ENCODE measurements at regions not wholly inside any gene's neighbourhood (a gene's known extent, or its start where the extent isn't known, plus 50 kb on each side); places are given as distances from the start of the nearest gene placed in this dataset.

- Histone ChIP-seq H3K9ac (ENCODE audit: low read length) (no peak overlapping the region), H2BK120ac (ENCODE audit: insufficient read depth, low read length, poor library complexity) (no peak overlapping the region), H3K27me3 (ENCODE audit: insufficient read depth, low read length) (no peaks in the 10 kb centered on the region), H3K36me3 (ENCODE audit: control insufficient read depth in 1 of 2, insufficient read depth in 2 of 2, low read length in 2 of 2) (no peaks in the 10 kb centered on the region), H2BK12ac (ENCODE audit: low read length) (no peak overlapping the region), H4K91ac (ENCODE audit: low read depth, low read length) (no peak overlapping the region), H2BK5ac (ENCODE audit: low read depth, low read length, poor library complexity) (no peak overlapping the region), H3K4me2 (ENCODE audit: low read length) (no peak overlapping the region), H3K79me1 (ENCODE audit: low read length) (no peaks in the 10 kb centered on the region), H4K8ac (ENCODE audit: low read depth, low read length) (no peak overlapping the region), H3K4ac (ENCODE audit: low read depth, low read length) (no peak overlapping the region), H4K12ac (ENCODE audit: low read depth, low read length) (no peak overlapping the region), H3K18ac (ENCODE audit: low read length) (no peak overlapping the region), H3K27ac (ENCODE audit: low read depth, low read length) (no peak overlapping the region), H3K4me1 (ENCODE audit: control insufficient read depth in 1 of 2, insufficient read depth in 2 of 2, low read length in 2 of 2) (no peaks in the 10 kb centered on the region), H3K23ac (ENCODE audit: low read length) (no peak overlapping the region), H3K4me3 (ENCODE audit: low read depth, low read length) (no peak overlapping the region), H3K79me2 (ENCODE audit: control insufficient read depth, insufficient read depth, low read length, poor library complexity) (no peaks in the 10 kb centered on the region), H2AFZ (ENCODE audit: insufficient read depth, low read length, poor library complexity) (no peak overlapping the region), H3K14ac (ENCODE audit: low read length) (no peak overlapping the region), H2AK5ac (ENCODE audit: low read length) (no peak overlapping the region), H3K9me3 (ENCODE audit: insufficient read depth, low read depth, low read length) (no peaks in the 10 kb centered on the region)
- DNase-seq = peak; percentile 76 to 84
- WGBS (ENCODE audit: extremely low coverage, insufficient coverage, insufficient read length) = no CpG with 5 or more reads among the region's 17 CpGs
Observed at GRCh38 chr11:28581286-28582242, 473.4 kb downstream of the METTL15 start.

- no peak overlapping the region for H2BK12ac ChIP-seq (ENCODE audit: low read length)
- H4K12ac ChIP-seq (ENCODE audit: low read depth, low read length) = no peak overlapping the region
- no peaks in the 10 kb centered on the region for H3K27me3 ChIP-seq (ENCODE audit: insufficient read depth, low read length)
Observed at GRCh38 chr11:28571371-28571770, 463.2 kb downstream of the METTL15 start.

GRCh38 chr11:28569106-28569505 is 460.9 kb downstream of the METTL15 start:
- Histone ChIP-seq H4K91ac (ENCODE audit: low read depth, low read length) (no peak overlapping the region), H3K4ac (ENCODE audit: low read depth, low read length) (no peak overlapping the region), H3K4me3 (ENCODE audit: low read depth, low read length) (no peak overlapping the region), H2BK120ac (ENCODE audit: insufficient read depth, low read length, poor library complexity) (no peak overlapping the region), H3K4me2 (ENCODE audit: low read length) (no peak overlapping the region), H3K9me3 (ENCODE audit: insufficient read depth, low read depth, low read length) (no peaks in the 10 kb centered on the region), H3K14ac (ENCODE audit: low read length) (no peak overlapping the region), H3K9ac (ENCODE audit: low read length) (no peak overlapping the region), H3K23ac (ENCODE audit: low read length) (no peak overlapping the region), H2BK12ac (ENCODE audit: low read length) (no peak overlapping the region), H4K12ac (ENCODE audit: low read depth, low read length) (no peak overlapping the region), H2AK5ac (ENCODE audit: low read length) (no peak overlapping the region), H4K8ac (ENCODE audit: low read depth, low read length) (no peak overlapping the region), H3K18ac (ENCODE audit: low read length) (no peak overlapping the region), H3K79me1 (ENCODE audit: low read length) (no peaks in the 10 kb centered on the region), H3K36me3 (ENCODE audit: control insufficient read depth in 1 of 2, insufficient read depth in 2 of 2, low read length in 2 of 2) (no peaks in the 10 kb centered on the region), H2BK5ac (ENCODE audit: low read depth, low read length, poor library complexity) (no peak overlapping the region), H3K79me2 (ENCODE audit: control insufficient read depth, insufficient read depth, low read length, poor library complexity) (no peaks in the 10 kb centered on the region), H3K27ac (ENCODE audit: low read depth, low read length) (no peak overlapping the region), H3K4me1 (ENCODE audit: control insufficient read depth in 1 of 2, insufficient read depth in 2 of 2, low read length in 2 of 2) (no peaks in the 10 kb centered on the region), H2AFZ (ENCODE audit: insufficient read depth, low read length, poor library complexity) (no peak overlapping the region), H3K27me3 (ENCODE audit: insufficient read depth, low read length) (no peaks in the 10 kb centered on the region)
- WGBS (ENCODE audit: extremely low coverage, insufficient coverage, insufficient read length) = no CpG with 5 or more reads among the region's 4 CpGs
- DNase-seq = no peak

More at GRCh38 chr11:28571371-28571770, 463.2 kb downstream of the METTL15 start:
- no peak overlapping the region for H3K14ac ChIP-seq (ENCODE audit: low read length)
- DNase-seq = no peak
- H4K8ac ChIP-seq (ENCODE audit: low read depth, low read length) = no peak overlapping the region
- H3K18ac ChIP-seq (ENCODE audit: low read length) = no peak overlapping the region
- H3K9ac ChIP-seq (ENCODE audit: low read length) = no peak overlapping the region
- H3K79me1 ChIP-seq (ENCODE audit: low read length) = no peaks in the 10 kb centered on the region
- H4K91ac ChIP-seq (ENCODE audit: low read depth, low read length) = no peak overlapping the region
- H2BK120ac ChIP-seq (ENCODE audit: insufficient read depth, low read length, poor library complexity) = no peak overlapping the region
- H3K4ac ChIP-seq (ENCODE audit: low read depth, low read length) = no peak overlapping the region
- no peaks in the 10 kb centered on the region for H3K36me3 ChIP-seq (ENCODE audit: control insufficient read depth in 1 of 2, insufficient read depth in 2 of 2, low read length in 2 of 2)
- no peak overlapping the region for H3K27ac ChIP-seq (ENCODE audit: low read depth, low read length)
- H2BK5ac ChIP-seq (ENCODE audit: low read depth, low read length, poor library complexity) = no peak overlapping the region
- H3K9me3 ChIP-seq (ENCODE audit: insufficient read depth, low read depth, low read length) = no peaks in the 10 kb centered on the region
- no peak overlapping the region for H3K4me2 ChIP-seq (ENCODE audit: low read length)
- no peak overlapping the region for H2AK5ac ChIP-seq (ENCODE audit: low read length)
- H3K79me2 ChIP-seq (ENCODE audit: control insufficient read depth, insufficient read depth, low read length, poor library complexity) = no peaks in the 10 kb centered on the region
- no peaks in the 10 kb centered on the region for H3K4me1 ChIP-seq (ENCODE audit: control insufficient read depth in 1 of 2, insufficient read depth in 2 of 2, low read length in 2 of 2)
- no peak overlapping the region for H3K23ac ChIP-seq (ENCODE audit: low read length)
- H2AFZ ChIP-seq (ENCODE audit: insufficient read depth, low read length, poor library complexity) = no peak overlapping the region
- H3K4me3 ChIP-seq (ENCODE audit: low read depth, low read length) = no peak overlapping the region

- no peak overlapping the region for H2BK12ac ChIP-seq (ENCODE audit: low read length)
- H3K4ac ChIP-seq (ENCODE audit: low read depth, low read length) = no peak overlapping the region
- no peak overlapping the region for H2BK120ac ChIP-seq (ENCODE audit: insufficient read depth, low read length, poor library complexity)
- no peak overlapping the region for H4K91ac ChIP-seq (ENCODE audit: low read depth, low read length)
- no peaks in the 10 kb centered on the region for H3K79me1 ChIP-seq (ENCODE audit: low read length)
- H2AFZ ChIP-seq (ENCODE audit: insufficient read depth, low read length, poor library complexity) = no peak overlapping the region
- no peak overlapping the region for H2BK5ac ChIP-seq (ENCODE audit: low read depth, low read length, poor library complexity)
- H3K27me3 ChIP-seq (ENCODE audit: insufficient read depth, low read length) = no peaks in the 10 kb centered on the region
- H3K4me3 ChIP-seq (ENCODE audit: low read depth, low read length) = no peak overlapping the region
- DNase-seq = peak; percentile 79
- H3K9ac ChIP-seq (ENCODE audit: low read length) = no peak overlapping the region
- H3K18ac ChIP-seq (ENCODE audit: low read length) = no peak overlapping the region
- WGBS (ENCODE audit: extremely low coverage, insufficient coverage, insufficient read length) = no CpG with 5 or more reads among the region's 17 CpGs
- peak overlapping the region; percentile 57 for H3K4me2 ChIP-seq (ENCODE audit: low read length)
- H3K9me3 ChIP-seq (ENCODE audit: insufficient read depth, low read depth, low read length) = no peaks in the 10 kb centered on the region
- H3K36me3 ChIP-seq (ENCODE audit: control insufficient read depth in 1 of 2, insufficient read depth in 2 of 2, low read length in 2 of 2) = no peaks in the 10 kb centered on the region
- no peak overlapping the region for H3K14ac ChIP-seq (ENCODE audit: low read length)
- no peaks in the 10 kb centered on the region for H3K4me1 ChIP-seq (ENCODE audit: control insufficient read depth in 1 of 2, insufficient read depth in 2 of 2, low read length in 2 of 2)
- H3K79me2 ChIP-seq (ENCODE audit: control insufficient read depth, insufficient read depth, low read length, poor library complexity) = no peaks in the 10 kb centered on the region
- no peak overlapping the region for H4K8ac ChIP-seq (ENCODE audit: low read depth, low read length)
- no peak overlapping the region for H3K27ac ChIP-seq (ENCODE audit: low read depth, low read length)
- H4K12ac ChIP-seq (ENCODE audit: low read depth, low read length) = no peak overlapping the region
- no peak overlapping the region for H2AK5ac ChIP-seq (ENCODE audit: low read length)
- no peak overlapping the region for H3K23ac ChIP-seq (ENCODE audit: low read length)
Observed at GRCh38 chr11:28566339-28567089, 458.3 kb downstream of the METTL15 start.

Data from trophoblast cell (in vitro differentiated cells and primary cell).